Kidney tubule cell (primary cell): ENCODE measurements at regions not wholly inside any gene's neighbourhood (a gene's known extent, or its start where the extent isn't known, plus 50 kb on each side); places are given as distances from the start of the nearest gene placed in this dataset.
"Not testable (repeated sequence)": the region's sequence is repeated elsewhere in the genome, so short reads cannot be mapped to it uniquely, and the experiment has no call there.

Experiments
- DNase-seq: peaks from one replicate; pipeline ENCODE4 v3.0.0-alpha.2; 2018; ENCODE audit warnings: low spot score

DNA sequence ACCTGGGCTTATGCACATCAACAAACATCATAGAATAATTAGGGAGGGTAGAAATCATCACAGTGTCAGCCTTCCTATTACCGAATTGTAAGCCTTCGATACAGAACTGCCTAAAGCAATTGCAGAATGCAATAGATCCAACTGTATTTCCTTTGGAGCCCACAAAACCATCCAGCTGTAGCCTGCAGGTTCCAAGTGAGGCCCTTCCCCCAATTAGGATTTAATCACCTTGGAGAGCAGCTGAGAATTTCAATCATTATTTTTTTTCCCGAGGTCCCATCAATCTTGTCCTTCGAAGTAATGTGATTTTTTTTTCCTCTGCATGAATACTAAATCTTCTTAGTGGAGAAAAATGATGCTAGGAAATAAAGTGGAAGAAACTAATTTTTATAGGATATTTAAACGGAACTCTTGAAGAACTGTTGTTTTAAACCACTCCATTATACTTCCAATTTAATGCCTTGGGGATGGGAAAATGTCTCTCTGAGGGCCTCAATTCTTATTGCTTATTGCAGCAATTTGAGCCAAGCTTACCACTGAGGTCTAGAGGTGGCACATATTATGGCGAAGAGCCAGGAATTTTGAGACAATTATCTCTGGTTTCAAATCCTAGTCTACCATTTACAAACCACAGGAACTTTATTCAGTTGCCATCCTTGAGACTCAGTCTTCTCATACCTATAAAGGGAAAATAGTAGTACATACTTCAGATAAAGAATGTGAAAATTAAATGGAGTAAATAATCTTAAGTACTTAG is 953.4 kb upstream of the IGFBP7 start:
- no peak for DNase-seq

DNA sequence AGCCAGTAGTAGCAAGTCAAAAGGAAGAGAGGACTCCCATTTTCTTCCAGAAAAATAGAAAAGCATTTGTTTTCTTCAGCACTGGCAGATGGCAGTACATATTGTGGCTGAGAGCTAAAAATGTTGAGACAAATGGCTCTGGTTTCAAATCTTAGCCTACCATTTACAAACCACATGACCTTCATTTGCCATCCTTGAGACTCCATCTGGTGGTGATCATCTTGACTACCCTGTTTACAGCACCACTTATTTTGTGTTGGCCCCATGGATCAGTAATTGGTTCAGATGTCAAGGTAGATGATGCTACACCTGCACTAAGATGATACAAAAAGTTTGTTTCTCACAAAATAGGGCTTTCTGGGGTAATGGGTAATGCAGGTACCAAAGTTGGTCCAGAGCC is 951.8 kb upstream of the IGFBP7 start:
- peak; percentile 11 for DNase-seq

DNA sequence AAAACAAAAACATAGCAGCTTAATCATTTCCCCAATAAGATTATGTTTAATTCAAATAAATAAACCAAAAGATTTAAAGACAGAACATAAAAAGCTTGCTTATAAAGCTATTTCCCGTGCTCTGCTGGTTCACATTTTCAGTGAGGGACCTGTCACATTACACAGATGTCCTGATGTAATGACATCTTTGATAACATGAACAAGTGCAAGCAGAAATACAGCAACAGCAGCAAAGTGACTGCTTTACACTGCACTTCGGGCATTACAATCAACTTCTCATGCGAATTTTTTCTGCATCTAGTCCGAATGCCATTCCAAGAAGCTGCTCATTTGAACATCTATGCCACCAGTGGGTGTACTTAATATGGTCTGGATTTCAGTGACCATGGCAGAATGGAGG is 940.3 kb upstream of the IGFBP7 start:
- no peak for DNase-seq

- no peak for DNase-seq
Measured at GRCh38 chr4:58048491-58048890, 938.3 kb upstream of the IGFBP7 start.

DNA sequence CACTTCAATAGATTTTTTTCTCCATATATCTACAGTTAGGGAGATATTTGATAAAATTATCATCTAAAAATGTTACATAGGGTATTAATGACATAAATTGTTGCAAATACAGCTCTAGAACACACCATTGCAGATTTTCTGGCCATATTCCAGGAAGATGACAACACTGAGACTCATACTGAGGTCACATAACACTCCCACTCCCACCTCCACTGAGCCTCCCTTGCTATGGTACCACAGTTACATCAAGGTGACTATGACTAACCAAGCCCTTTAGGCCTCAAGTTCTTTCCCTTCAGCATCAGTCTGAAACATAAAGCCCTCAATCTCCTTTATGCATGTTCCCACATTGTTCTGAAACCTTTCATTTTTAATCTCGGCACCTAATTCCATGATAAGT is 932.0 kb upstream of the IGFBP7 start:
- DNase-seq, result peak; percentile 17

DNA sequence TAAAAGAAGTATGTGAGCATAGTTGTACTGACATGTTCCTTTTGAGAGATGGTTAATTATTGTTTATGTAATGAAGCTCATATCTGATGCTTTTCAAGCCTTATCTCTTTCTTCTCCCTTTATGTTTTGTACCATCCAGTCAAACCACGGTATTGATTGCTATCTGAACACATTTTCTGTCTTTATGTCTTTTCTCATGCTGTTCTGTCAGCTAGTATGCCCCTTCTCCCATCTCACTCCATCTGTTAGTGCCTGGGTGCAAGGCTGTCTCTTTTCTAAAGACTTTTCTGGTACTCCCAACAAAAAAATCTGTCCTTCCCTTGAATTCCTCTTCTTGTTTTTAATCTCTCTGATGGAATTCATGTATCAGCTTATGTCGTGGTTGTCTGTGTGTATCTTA is 883.8 kb upstream of the IGFBP7 start:
- no peak for DNase-seq

- DNase-seq, result no peak
Measured at GRCh38 chr4:57989430-57989829, 879.2 kb upstream of the IGFBP7 start.

DNA sequence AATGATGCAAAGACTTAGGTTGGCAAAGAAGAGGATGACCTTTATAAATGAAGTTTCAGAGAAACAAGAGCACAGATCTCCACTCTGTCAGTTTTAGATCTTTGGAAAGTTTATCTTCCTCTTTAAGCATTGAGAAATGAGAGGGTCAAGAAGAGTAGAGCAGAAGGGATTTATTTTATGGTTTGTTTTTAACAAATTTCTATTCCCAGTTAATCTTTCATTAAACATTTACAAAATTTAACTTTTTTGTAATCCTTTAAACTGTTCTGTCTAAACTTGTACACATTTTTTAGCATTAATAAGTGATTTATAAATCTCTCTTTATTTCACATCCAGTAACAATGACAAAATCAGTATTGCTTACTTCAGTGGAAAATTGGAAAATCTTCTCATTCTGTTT is 875.0 kb upstream of the IGFBP7 start:
- DNase-seq, result no peak

DNA sequence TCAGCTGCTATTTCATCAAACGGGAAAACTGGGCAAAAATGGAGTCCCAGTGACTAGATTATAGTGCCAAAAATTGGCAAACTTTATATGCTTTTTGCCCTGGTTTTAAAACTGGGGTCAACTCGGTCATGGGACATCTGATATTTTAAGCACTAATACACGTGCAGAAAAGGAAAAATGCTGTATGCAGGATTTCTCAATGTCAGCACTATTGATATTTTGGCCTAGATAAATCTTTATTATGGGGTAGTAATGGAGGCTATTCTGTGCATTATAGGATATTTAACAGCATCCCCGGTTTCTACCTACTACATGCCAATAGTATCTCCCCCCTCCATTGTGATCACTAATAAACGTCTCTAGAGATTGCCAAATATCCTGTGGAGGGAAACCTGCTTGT is 870.9 kb upstream of the IGFBP7 start:
- no peak for DNase-seq

DNA sequence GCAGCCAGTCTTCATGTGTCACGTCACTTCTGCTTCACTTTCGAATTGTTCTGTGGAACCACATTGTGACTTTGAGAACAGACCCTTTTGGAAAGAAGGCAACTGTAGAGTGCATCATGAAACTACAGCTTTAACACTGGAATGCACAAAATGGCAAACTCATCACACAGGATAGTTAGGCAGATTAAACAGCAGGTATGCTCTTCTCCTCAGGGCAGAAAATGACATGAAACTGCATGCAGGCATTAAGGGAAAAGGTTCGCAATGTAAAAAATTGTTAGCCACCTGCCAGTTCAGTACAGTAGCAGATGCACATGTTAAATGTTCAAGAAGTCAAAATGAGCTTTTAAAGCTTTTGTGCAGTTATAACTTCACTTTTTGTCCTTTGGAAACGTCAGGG is 864.6 kb upstream of the IGFBP7 start:
- DNase-seq, result no peak

DNA sequence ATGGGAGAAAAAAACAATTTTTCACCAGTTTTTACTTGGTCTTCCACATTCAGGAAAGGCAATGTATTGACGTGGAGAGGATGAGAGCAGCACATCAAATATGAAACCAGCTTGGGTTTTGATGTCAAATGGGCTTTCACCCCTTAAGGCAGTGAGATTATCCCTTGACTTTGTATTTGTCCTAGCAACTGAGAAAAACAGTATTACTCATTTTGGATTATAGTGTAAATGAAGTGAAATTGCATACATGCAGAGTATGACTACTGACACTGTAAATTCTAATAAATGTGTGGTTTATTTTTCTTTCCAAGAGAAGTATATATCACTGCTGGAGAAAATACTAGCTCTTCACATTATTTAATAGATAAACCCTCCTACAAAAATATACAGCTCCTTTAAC is 863.6 kb upstream of the IGFBP7 start:
- no peak for DNase-seq

DNA sequence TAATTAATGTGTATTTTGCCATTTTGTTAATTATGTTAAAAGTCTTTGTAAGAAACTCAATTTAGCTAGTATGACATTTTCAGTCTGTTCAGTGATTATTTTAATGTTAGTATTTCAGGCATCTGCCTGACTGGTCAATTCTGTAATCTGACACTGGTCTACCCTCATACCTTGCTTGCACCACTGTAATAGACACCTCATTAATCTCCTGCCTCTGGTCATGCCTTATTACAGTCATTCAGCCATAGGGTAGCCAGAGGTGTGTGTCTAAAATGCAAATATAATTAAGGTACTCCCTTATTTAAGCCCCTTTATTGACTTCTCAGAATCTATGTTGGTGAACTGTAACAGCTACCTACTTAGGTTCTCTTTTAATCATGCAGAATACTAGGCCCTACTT is 861.1 kb upstream of the IGFBP7 start:
- no peak for DNase-seq

- DNase-seq, result no peak
Measured at GRCh38 chr4:57966987-57967760, 857.0 kb upstream of the IGFBP7 start.

DNA sequence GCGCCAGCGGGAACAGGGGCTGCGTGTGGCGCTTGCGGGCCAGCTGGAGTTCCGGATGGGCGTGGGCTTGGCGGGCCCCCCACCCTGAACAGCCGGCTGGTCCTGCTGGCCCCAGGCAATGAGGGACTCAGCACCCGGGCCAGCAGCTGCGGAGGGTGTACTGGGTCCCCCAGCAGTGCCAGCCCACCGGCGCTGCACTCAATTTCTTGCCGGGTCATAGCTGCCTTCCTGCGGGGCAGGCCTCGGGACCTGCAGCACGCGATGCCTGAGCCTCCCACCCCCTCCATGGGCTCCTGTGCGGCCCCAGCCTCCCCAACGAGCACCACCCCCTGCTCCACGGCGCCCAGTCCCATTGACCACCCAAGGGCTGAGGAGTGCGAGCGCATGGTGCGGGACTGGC is 855.2 kb upstream of the IGFBP7 start:
- DNase-seq, result not testable (repeated sequence)

- DNase-seq, result no peak
Measured at GRCh38 chr4:57945298-57945697, 835.1 kb upstream of the IGFBP7 start.

- no peak for DNase-seq
Measured at GRCh38 chr4:57943682-57944081, 833.5 kb upstream of the IGFBP7 start.

DNA sequence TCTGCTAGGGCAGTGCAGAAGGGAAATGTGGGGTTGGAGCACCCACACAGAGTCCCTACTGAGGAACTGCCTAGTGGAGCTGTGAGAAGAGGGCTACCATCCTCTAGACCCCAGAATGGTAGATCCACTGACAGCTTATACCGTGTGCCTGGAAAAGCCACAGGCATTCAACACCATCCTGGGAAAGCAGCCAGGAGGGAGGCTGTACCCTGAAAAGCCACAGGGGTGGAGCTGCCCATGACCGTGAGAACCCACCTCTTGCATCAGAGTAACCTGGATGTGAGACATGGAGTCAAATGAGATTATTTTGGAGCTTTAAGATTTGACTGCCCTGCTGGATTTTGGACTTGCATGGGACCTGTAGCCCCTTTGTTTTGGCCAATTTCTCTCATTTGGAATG is 827.1 kb upstream of the IGFBP7 start:
- DNase-seq, result not testable (repeated sequence)

DNA sequence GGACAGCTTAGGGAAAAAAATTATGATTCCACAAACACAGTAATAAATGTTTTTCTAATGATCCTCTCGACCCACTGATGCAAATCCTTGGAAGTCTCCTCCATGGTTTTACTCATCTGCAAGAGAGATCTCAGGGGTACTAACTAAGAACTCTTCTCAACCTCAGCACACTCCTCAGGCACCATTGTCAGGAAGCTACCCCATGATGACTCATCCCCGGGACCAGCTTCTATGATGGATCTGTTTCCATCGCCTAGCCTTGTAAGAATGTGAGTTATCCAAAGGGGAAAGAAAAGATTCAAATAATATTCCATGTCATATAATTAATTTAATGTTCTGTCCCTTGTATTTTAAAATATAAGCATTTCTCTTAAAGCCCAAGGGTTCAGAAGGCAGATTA is 816.1 kb upstream of the IGFBP7 start:
- DNase-seq, result no peak

- DNase-seq, result no peak
Measured at GRCh38 chr4:57924951-57925350, 814.8 kb upstream of the IGFBP7 start.

DNA sequence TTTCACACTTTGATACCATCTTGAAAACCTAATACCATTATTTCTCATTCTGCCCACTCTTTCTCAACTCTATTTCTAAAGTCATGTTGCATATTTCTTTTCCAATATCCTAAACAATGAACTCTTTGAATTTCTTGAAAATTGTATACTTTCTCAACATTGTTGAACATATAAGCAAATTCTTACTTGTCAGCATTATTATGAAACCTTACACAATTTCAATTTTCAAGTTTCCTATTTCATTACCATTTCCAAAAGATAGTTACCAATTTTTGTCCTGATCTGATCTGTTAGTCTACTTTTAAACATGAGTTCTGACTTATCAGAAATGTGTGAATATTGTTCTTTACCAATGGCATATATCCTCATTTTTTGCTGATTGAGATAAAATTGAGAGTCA is 806.3 kb upstream of the IGFBP7 start:
- DNase-seq, result no peak

DNA sequence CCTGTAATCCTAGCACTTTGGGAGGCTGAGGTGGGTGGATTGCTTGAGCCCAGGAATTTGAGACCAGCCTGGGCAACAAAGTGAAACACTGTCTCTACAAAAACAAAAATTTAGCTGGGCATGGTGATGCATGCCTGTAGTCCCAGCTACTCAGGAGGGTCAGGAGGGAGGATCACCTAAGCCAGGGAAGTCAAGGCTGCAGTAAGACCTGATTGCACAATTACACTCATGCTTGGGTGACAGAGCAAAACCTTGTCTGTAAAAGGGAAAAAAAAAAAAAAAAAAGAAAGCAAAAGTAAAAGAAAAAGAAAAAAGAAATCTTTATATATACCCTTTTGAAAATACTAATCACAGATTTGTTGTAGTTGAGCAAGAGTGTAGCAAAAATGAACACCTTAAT is 801.0 kb upstream of the IGFBP7 start:
- peak; percentile 82 for DNase-seq

DNA sequence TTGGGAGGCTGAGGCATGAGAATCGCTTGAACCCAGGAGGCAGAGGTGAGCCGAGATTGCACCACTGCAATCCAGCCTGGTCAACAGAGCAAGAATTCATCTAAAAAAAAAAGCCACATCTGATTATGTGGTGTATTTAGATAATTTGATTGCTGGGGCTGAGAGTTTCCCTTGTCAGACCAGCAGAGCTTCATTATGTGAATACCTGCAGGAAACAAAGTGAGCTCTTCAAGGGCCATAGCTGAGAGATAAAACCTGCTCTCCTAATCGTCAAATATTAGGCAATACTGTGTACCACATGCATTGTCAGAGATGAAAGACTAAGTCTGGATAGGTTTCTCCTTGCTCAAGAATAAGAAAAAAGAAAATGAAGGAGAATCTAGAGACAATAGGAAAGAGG is 800.0 kb upstream of the IGFBP7 start:
- DNase-seq, result no peak

- DNase-seq, result peak; percentile 57
Measured at GRCh38 chr4:57905965-57906364, 795.8 kb upstream of the IGFBP7 start.

GRCh38 chr4:57877047-57877458 is 766.9 kb upstream of the IGFBP7 start:
- DNase-seq, result no peak
